NCI-H2227 (cell line): ENCODE measurements at regions not wholly inside any gene's neighbourhood (a gene's known extent, or its start where the extent isn't known, plus 50 kb on each side); places are given as distances from the start of the nearest gene placed in this dataset.

Experiments used
- DNase-seq: peaks from one replicate; lab custom pipeline; 2025; ENCODE audit not compliant: unreplicated experiment; lab: John Stamatoyannopoulos, UW

- no peak for DNase-seq
Measured at GRCh38 chr10:36253731-36254130, 611.6 kb upstream of the FZD8 start.

- no peak for DNase-seq
Measured at GRCh38 chr10:36251068-36251467, 609.0 kb upstream of the FZD8 start.

DNA sequence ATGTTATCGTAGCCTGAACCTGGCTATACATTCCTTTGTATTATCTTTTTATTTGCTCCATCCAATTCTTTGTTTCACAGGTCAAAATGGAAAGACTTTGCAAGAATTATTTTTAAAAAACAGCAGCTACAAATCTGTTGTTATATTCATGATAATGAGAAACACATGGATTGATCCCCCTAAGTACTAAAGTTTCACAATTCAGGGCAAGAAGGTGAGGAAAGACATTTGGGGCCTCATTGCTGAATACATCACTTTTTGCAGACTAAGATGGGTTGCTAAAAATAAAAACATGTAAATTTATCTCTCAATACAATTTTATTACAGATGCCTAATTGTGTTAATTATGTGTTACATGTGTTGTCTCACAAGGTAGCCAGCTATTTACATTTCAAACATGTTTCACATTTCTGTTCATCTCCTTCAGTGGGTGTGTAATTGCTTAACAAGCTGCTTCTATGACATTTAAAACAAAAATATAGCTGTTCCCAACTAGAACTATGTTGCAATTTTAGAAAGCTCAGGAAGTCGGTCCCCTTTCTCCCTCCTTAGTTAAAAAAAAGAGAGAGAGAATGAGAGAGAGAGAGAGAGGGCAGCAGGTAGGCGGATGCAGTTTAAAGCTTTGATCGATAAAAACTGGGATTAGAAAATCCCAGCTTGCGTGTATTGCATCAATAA, 606.3 kb upstream of the FZD8 start:
- DNase-seq: no peak

DNA sequence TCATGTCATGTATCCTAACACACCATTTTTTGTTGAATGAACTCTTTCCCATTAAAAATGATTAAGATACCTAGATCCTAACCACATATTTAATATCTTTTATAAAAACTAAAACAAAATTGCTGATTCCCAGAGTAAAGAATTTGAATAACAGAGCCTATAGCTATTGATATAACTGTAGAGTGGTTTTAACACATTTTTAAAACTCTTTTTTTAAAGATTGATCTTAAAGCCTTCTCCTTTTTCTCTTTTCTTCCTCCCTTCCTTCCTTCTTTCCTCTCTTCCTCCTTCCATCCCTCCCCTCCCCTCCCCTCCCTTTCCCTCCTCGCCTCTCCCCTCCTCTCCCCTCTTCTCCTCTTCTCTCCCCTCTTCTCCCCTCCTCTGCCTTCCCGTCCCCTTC, 605.4 kb upstream of the FZD8 start:
- DNase-seq: no peak

DNA sequence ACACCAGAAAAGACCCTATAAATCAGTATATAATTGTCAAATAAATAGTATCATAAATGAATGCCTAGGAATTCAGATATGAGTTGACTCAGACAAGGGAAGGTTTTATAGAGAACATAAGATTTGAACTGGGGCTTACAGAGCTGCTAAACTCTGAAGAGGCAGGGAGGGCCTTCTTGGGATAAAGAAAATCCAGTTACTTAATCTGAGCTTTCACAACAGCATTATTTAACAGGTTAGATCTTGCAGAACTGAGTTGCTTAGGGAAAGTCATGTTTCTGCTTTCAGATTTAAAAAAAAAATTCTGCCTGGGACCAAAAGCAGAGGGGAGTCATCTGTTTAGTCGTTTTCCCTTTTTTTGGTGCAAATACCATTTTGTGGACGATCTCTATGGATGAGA, 594.8 kb upstream of the FZD8 start:
- DNase-seq: no peak

- DNase-seq: no peak
Measured at GRCh38 chr10:36236341-36236740, 594.2 kb upstream of the FZD8 start.

DNA sequence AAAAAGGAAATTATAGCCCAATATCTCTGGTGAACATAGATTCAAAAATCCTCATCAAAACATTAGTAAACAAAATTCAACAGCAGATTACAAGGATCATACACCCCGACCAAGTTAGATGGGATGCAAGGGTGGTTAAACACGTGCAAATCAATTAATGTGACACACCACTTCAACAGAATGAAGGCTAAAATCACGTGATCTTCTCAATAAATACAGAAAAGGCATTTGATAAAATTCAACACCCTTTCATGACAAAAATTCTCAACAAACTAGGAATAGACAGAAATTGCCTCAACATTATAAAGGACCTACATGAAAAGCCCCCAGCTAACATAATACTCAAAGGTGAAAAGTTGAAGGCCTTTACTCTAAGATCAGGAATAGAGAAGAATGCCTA, 590.8 kb upstream of the FZD8 start:
- no peak for DNase-seq

DNA sequence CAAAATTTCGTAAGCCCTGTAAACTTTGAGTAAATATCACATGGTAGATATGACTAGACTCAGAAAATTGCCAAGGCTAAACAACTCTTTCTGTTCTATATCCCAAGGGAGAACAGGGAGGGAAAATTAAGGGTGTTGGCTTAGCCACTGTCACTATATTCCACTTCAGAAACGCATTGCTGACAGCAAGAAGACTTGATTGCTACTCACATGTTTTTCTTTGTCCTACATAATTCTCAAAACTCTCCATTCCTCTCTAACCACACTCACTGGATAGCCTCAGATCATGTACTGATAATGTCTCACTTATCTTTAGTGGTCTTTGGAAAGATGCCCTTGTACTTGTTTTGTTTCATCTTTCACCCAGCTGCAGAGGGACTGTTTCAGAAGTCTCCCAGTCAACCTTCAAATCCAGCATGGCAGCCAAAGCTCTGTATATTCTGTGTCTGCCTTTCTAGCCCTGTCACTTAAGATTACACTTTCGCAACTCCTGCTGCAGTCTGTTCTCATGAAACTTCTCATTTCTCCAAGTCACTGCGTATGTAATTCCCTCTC, 582.4 kb upstream of the FZD8 start:
- no peak for DNase-seq

DNA sequence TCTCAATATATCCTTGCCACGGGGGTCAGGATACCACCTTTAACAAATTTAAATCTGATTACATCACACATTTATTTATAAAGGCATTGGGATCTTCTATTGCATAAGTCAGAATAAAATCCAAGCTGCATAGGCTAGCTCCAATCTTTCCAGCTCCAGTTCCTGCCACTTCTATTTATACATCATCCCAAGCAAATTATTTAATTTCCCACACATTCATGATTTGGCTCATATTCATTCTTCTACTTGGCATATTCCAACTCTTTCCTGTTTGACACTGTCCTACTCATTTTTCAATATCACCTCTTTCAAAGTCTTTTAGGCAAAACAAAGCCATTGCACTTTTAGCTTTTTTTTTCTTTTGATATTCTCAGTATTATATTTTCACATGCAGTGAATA, 579.0 kb upstream of the FZD8 start:
- DNase-seq: no peak

GRCh38 chr10:36220151-36220550, 578.1 kb upstream of the FZD8 start:
- DNase-seq: no peak

GRCh38 chr10:36211856-36212255, 569.8 kb upstream of the FZD8 start:
- DNase-seq: no peak

GRCh38 chr10:36209480-36209879, 567.4 kb upstream of the FZD8 start:
- no peak for DNase-seq

- no peak for DNase-seq
Measured at GRCh38 chr10:36202881-36203280, 560.8 kb upstream of the FZD8 start.

- DNase-seq: no peak
Measured at GRCh38 chr10:36200577-36200976, 558.5 kb upstream of the FZD8 start.

DNA sequence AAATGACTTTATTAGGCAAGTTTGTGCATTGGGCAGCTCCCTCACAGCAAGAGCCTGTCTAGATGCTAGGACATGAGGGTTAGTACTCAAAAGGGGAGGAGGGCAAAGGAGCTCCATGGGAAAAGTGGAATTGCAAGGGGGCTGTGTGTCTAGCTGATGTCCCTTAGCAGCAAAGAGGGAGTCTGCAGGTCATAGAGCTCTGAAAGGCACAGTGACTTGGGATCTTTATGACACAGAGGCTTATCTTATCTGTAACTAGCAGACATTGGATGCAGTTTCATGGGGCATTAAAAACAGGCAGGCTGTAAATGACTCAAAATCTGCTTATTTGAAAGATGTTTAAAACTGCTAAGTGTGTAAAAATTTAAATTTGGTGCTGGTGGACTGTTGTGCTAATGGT, 556.2 kb upstream of the FZD8 start:
- DNase-seq: no peak

GRCh38 chr10:36195364-36195763, 553.3 kb upstream of the FZD8 start:
- DNase-seq: no peak

- DNase-seq: no peak
Measured at GRCh38 chr10:36194276-36194675, 552.2 kb upstream of the FZD8 start.

DNA sequence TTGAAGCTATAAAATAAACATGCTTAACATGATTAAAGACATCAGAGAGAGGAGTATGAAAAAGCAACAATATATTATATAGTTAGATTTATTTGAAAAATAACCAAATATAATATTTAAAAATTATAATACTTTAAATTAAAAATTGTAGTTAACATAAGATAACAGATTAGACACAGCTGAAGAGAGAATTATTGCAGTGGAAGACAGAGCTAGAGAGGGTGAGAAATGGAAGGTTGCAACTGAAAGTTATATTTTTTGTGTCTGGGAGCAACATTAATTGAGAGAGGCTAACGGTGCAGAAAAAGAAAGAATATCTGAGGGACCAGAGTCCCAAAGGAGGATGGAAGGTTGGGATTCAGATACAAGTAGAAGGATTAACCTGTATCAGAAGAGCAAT, 548.9 kb upstream of the FZD8 start:
- DNase-seq: no peak

DNA sequence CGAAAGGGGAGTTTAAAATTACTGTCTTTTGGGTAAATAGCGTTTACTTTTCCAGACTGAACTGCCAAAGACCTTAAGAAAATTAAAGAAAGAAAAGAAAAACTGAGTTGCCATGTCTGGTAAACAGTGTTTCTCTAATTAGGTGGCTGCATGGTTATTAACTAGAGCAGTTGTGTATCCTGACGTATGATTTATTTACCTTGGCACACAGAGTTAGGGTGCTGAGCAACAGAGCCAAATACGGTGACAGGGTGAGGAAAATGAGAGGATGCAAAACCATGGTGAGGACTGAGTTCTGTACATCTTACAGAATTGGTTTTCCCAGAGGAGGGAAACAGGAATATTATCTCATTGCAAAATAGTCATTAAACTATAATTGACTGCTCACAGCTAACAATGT, 546.4 kb upstream of the FZD8 start:
- DNase-seq: no peak

GRCh38 chr10:36188080-36188453, 546.0 kb upstream of the FZD8 start:
- DNase-seq: no peak

- DNase-seq: no peak
Measured at GRCh38 chr10:36187380-36188079, 545.4 kb upstream of the FZD8 start.

GRCh38 chr10:36185097-36185496, 543.0 kb upstream of the FZD8 start:
- no peak for DNase-seq

GRCh38 chr10:36183726-36184125, 541.6 kb upstream of the FZD8 start:
- no peak for DNase-seq
